K562 (cell line): ENCODE measurements at regions not wholly inside any gene's neighbourhood (a gene's known extent, or its start where the extent isn't known, plus 50 kb on each side); places are given as distances from the start of the nearest gene placed in this dataset.

Experiments used
- ATF4 ChIP-seq: fragments of 450-650 bp; formaldehyde crosslinking; IDR thresholded peaks from 2 replicates; pipeline ENCODE4 v1.4.0; 2022; ENCODE audit warnings: mild to moderate bottlenecking, moderate library complexity
- CBX1 ChIP-seq: sonication (generic); IDR thresholded peaks from 2 replicates; pipeline ENCODE4 v1.6.1; 2016; ENCODE audit warnings: antibody characterized with exemption, low read depth, mild to moderate bottlenecking
- MXI1 ChIP-seq: IDR thresholded peaks from 2 replicates; pipeline ENCODE4 v1.6.1; 2011; ENCODE audit warnings: low read depth, mild to moderate bottlenecking, improper control_type of control experiment, low read length
- NCOA1 ChIP-seq: fragments of 450-650 bp; IDR thresholded peaks from 2 replicates; pipeline ENCODE4 v1.6.1; 2016; ENCODE audit warnings: low read depth
- ZNF143 ChIP-seq: sonication (generic); formaldehyde crosslinking; IDR thresholded peaks from 2 replicates; pipeline ENCODE4 v1.9.0; 2022; ENCODE audit warnings: mild to moderate bottlenecking, missing genetic modification reagents
- ZNF407 ChIP-seq: fragments of 450-650 bp; IDR thresholded peaks from 2 replicates; pipeline ENCODE4 v1.6.1; 2016; ENCODE audit warnings: low read depth
- ZNF699 ChIP-seq: fragments of 250-450 bp; sonication (Bioruptor Pico); IDR thresholded peaks from 2 replicates; pipeline ENCODE4 v1.8.0; 2021; ENCODE audit warnings: mild to moderate bottlenecking, moderate library complexity; ENCODE audit not compliant: insufficient replicate concordance
- TF ChIP-seq, protein P1 (sequence below): sonication (generic); formaldehyde crosslinking; IDR thresholded peaks from 2 replicates; pipeline ENCODE4 v1.5.0; 2020; ENCODE audit warnings: missing genetic modification reagents

DNA sequence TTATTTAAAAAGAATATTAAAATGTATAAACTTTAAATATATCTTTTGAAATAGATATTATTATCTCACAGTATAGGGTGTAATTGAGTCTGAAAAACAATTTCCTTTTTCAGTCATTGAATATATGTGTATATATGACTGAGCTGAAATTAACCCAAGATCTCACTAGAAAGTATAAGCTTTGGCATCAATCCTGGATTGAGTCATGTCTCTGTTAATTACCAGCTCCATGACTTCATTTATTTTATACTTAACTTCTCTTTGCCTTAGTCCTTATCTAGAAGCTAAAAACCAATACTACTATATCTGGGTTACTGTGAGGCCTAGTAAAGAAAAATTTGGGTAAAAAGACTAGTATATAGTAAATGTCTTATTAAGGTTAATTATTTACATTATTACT is 1020.3 kb downstream of the LRFN5 start (continued):
- TF ChIP-seq, protein P1, sequence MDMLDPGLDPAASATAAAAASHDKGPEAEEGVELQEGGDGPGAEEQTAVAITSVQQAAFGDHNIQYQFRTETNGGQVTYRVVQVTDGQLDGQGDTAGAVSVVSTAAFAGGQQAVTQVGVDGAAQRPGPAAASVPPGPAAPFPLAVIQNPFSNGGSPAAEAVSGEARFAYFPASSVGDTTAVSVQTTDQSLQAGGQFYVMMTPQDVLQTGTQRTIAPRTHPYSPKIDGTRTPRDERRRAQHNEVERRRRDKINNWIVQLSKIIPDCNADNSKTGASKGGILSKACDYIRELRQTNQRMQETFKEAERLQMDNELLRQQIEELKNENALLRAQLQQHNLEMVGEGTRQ = no peak
- TF ChIP-seq ZNF143 (no peak), ZNF407 (no peak), CBX1 (no peak), MXI1 (no peak), ZNF699 (CRISPR knock-in tag) (no peak), NCOA1 (no peak), ATF4 (CRISPR knock-in tag) (no peak)
